B cell (primary cell): ENCODE measurements at regions not wholly inside any gene's neighbourhood (a gene's known extent, or its start where the extent isn't known, plus 50 kb on each side); places are given as distances from the start of the nearest gene placed in this dataset.

Experiments used
- ATAC-seq: fragments of 200-7000 bp; cut with Tn5 transposase; one replicate; pipeline ENCODE4 v1.10.0; 2021; ENCODE audit warnings: low read depth, mild to moderate bottlenecking, moderate number of reproducible peaks, moderate library complexity
- CTCF ChIA-PET: fragments of 350-600 bp; sonication (Branson Sonifier 250); formaldehyde crosslinking; loops from one replicate; lab custom pipeline; 2021; ENCODE audit warnings: antibody characterized with exemption, inconsistent platforms; lab: Charles Lee
- POLR2A ChIA-PET: fragments of 350-600 bp; sonication (Branson Sonifier 250); formaldehyde crosslinking; loops from one replicate; lab custom pipeline; 2021; ENCODE audit warnings: antibody characterized with exemption; lab: Charles Lee
- DNase-seq: peaks from one replicate; pipeline ENCODE4 v3.0.0; 2013
- H2AFZ ChIP-seq: 2 replicates; pipeline ENCODE4 v1.6.1; 2012; ENCODE audit warnings: mild to moderate bottlenecking, low read depth, low read length; ENCODE audit not compliant: insufficient read depth, poor library complexity, severe bottlenecking
- H3K27ac ChIP-seq, 2 donors: 1 replicate in 1 of 2; 2 replicates in 1 of 2; pipeline ENCODE4 v1.5.1; 2012 to 2013; ENCODE audit warnings: low read length in 2 of 2, mild to moderate bottlenecking in 2 of 2, moderate library complexity in 1 of 2
- H3K27me3 ChIP-seq, 4 experiments: fragments of 200-600 bp in 1 of 4; sonication (generic) in 1 of 4; replicated peaks in 1 of 4; 1 replicate in 2 of 4; 2 replicates in 2 of 4; pipeline versions ENCODE4 v1.6.1 to v1.7.0; 2013 to 2016; ENCODE audit warnings: low read length in 3 of 4, mild to moderate bottlenecking in 2 of 4, mixed read lengths in 1 of 4, moderate library complexity in 1 of 4; ENCODE audit not compliant: insufficient read depth in 4 of 4, control insufficient read depth in 3 of 4; ENCODE audit errors: control extremely low read depth in 1 of 4
- H3K36me3 ChIP-seq, 2 experiments: replicated peaks in 1 of 2; 1 replicate in 1 of 2; 2 replicates in 1 of 2; pipeline versions ENCODE4 v1.6.1 to v1.7.1; 2013; ENCODE audit warnings: low read length in 1 of 2; ENCODE audit not compliant: insufficient read depth in 2 of 2, control insufficient read depth in 1 of 2; ENCODE audit errors: control extremely low read depth in 1 of 2, extremely low read depth in 1 of 2
- H3K4me1 ChIP-seq, 2 donors: fragments of 200-600 bp in 1 of 2; sonication (generic) in 1 of 2; 1 replicate in 1 of 2; 2 replicates in 1 of 2; pipeline versions ENCODE4 v1.5.1 to v1.6.1; 2013 to 2017; ENCODE audit warnings: low read length in 2 of 2; ENCODE audit not compliant: control insufficient read depth in 2 of 2, insufficient read depth in 2 of 2
- H3K4me2 ChIP-seq: replicated peaks from 2 replicates; pipeline ENCODE3; 2012; ENCODE audit warnings: mild to moderate bottlenecking, low read depth, low read length; ENCODE audit not compliant: poor library complexity, severe bottlenecking
- H3K4me3 ChIP-seq, 5 experiments: fragments of 200-600 bp in 1 of 5; sonication (generic) in 1 of 5; 1 replicate in 3 of 5; 2 replicates in 2 of 5; pipeline versions ENCODE4 v1.5.1 to v1.7.0; 2011 to 2016; ENCODE audit warnings: low read length in 4 of 5, mild to moderate bottlenecking in 4 of 5, low read depth in 2 of 5, control low read depth in 1 of 5, moderate library complexity in 1 of 5; ENCODE audit not compliant: insufficient read depth in 1 of 5; ENCODE audit errors: control extremely low read depth in 1 of 5, extremely low read depth in 1 of 5
- H3K79me2 ChIP-seq: fragments of 200-600 bp; sonication (generic); one replicate; pipeline ENCODE4 v1.6.0; 2016; ENCODE audit warnings: low read length; ENCODE audit not compliant: control insufficient read depth, insufficient read depth
- H3K9ac ChIP-seq: fragments of 200-600 bp; sonication (generic); 2 replicates; pipeline ENCODE4 v1.6.1; 2017; ENCODE audit warnings: mild to moderate bottlenecking, low read length, moderate library complexity
- H3K9me3 ChIP-seq, 3 donors: one replicate each; pipeline versions ENCODE4 v1.6.1 to v1.7.1; 2013; ENCODE audit warnings: low read length in 2 of 3; ENCODE audit not compliant: control insufficient read depth in 2 of 3, insufficient read depth in 1 of 3; ENCODE audit errors: control extremely low read depth in 1 of 3
- H4K20me1 ChIP-seq: 2 replicates; pipeline ENCODE4 v1.6.0; 2012; ENCODE audit warnings: mild to moderate bottlenecking, low read length; ENCODE audit not compliant: insufficient read depth, control insufficient read depth, poor library complexity, severe bottlenecking
- H3K27ac Mint-ChIP-seq: one replicate; pipeline ENCODE4 v1.8.0; 2021; ENCODE audit warnings: mixed read lengths
- H3K27me3 Mint-ChIP-seq: one replicate; pipeline ENCODE4 v1.8.0; 2021; ENCODE audit warnings: mixed read lengths
- H3K4me1 Mint-ChIP-seq: one replicate; pipeline ENCODE4 v1.8.0; 2021; ENCODE audit warnings: mixed read lengths
- H3K4me3 Mint-ChIP-seq: one replicate; pipeline ENCODE4 v1.8.0; 2021; ENCODE audit warnings: mixed read lengths
- H3K9me3 Mint-ChIP-seq: one replicate; pipeline ENCODE4 v1.8.0; 2022; ENCODE audit warnings: mixed read lengths; ENCODE audit not compliant: insufficient read depth
- EZH2 ChIP-seq: IDR thresholded peaks from 2 replicates; pipeline ENCODE4 v1.6.1; 2012; ENCODE audit warnings: borderline replicate concordance, low read depth, mild to moderate bottlenecking, moderate library complexity, low read length; ENCODE audit not compliant: insufficient read depth, poor library complexity, severe bottlenecking
- WGBS: methylation state at CpG from one replicate; pipeline ENCODE4 v1.1.5; 2013; ENCODE audit warnings: missing lambda C conversion rate; ENCODE audit not compliant: insufficient coverage; 5-methylcytosine and 5-hydroxymethylcytosine counted together
- intact Hi-C: fragments of 100-400 bp; cut with micrococcal nuclease; formaldehyde crosslinking; loops from one replicate; pipeline ENCODE4 v1.10.0; 2022
- TF ChIP-seq, protein P1 (sequence below): fragments of 200-600 bp; IDR thresholded peaks from one replicate; pipeline ENCODE4 v1.8.0; 2022; ENCODE audit warnings: antibody characterized with exemption, mild to moderate bottlenecking

DNA sequence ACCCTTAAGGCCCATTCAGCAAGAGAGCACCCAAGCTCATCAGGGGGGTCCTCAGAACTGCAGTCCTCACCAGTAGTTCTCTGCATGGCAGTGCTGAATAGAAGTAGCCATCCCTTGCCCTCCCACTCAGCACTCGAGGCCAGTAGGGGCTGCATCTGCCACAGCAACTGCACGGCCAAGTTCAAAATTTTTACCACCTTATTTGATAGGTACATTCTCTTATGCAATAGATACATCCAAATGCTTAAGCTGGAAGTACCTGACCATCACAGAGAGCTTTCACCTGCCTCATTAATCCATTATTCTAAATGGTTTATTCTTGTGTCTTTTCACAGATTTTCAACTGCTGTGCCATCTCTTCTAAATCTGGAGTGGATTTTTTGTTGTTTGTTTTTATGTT is 1307.4 kb downstream of the SLITRK5 start:
- Histone ChIP-seq H3K79me2 (no peaks in the 10 kb centered on the region), H3K36me3 (no peaks in the 10 kb centered on the region), H2AFZ (no peak overlapping the region), H4K20me1 (no peaks in the 10 kb centered on the region), H3K27me3 (no peaks in the 10 kb centered on the region), H3K4me2 (no peak overlapping the region), H3K9me3 (no peaks in the 10 kb centered on the region), H3K4me1 (no peaks in the 10 kb centered on the region), H3K27ac (no peak overlapping the region), H3K9ac (no peak overlapping the region), H3K4me3 (no peak overlapping the region)
- Mint-ChIP-seq H3K27me3 (no peaks in the 10 kb centered on the region), H3K9me3 (no peaks in the 10 kb centered on the region), H3K4me1 (no peaks in the 10 kb centered on the region), H3K4me3 (no peak overlapping the region), H3K27ac (no peak overlapping the region)
- no peak for ATAC-seq
- ChIA-PET CTCF (no interaction called here), POLR2A (no interaction called here)
- intact Hi-C loops: no loop called here
- 90% methylated on average over 2 of the region's 2 CpGs for WGBS
- no peak for DNase-seq
- TF ChIP-seq EZH2: no peak
- TF ChIP-seq, protein P1, sequence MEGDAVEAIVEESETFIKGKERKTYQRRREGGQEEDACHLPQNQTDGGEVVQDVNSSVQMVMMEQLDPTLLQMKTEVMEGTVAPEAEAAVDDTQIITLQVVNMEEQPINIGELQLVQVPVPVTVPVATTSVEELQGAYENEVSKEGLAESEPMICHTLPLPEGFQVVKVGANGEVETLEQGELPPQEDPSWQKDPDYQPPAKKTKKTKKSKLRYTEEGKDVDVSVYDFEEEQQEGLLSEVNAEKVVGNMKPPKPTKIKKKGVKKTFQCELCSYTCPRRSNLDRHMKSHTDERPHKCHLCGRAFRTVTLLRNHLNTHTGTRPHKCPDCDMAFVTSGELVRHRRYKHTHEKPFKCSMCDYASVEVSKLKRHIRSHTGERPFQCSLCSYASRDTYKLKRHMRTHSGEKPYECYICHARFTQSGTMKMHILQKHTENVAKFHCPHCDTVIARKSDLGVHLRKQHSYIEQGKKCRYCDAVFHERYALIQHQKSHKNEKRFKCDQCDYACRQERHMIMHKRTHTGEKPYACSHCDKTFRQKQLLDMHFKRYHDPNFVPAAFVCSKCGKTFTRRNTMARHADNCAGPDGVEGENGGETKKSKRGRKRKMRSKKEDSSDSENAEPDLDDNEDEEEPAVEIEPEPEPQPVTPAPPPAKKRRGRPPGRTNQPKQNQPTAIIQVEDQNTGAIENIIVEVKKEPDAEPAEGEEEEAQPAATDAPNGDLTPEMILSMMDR: no peak

DNA sequence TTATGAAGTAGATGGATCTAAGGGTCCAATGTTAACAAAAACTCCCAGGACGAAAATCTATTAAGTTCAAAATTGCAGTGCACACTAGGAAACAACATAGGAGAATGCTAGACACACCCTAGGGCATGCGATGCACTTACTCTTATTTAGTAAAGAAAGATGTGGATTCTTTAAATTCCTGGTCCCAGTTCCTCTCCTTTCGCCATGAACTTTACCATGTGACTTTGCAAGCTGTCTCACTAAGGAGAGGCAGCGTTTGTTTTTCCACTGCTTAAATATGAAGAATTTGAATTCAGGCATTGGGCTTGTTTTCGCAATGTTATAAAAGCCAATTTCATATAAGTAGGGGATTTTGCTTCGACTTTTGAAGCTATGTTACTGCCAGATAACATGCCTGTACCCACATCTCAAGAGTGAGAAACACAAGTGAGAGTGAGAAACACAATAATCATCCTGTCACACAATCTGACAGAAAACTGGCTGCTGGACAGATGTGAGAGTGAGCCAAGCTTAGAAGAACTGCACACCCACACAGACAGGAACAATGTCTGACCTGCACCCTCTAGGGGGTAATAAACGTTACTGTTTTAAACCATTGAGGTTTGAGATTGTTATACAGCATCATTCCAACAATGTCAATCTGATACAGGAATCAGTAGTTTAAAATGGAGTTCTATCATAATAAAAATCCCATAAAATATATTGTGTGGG is 1308.4 kb downstream of the SLITRK5 start:
- POLR2A ChIA-PET: no interaction called here
- no peaks in the 10 kb centered on the region for H3K27me3 Mint-ChIP-seq
- Histone ChIP-seq H3K79me2 (no peaks in the 10 kb centered on the region), H3K4me3 (no peak overlapping the region), H3K9me3 (no peaks in the 10 kb centered on the region), H3K27ac (no peak overlapping the region), H3K9ac (no peak overlapping the region), H3K36me3 (no peaks in the 10 kb centered on the region), H2AFZ (no peak overlapping the region), H4K20me1 (no peaks in the 10 kb centered on the region), H3K27me3 (no peaks in the 10 kb centered on the region), H3K4me1 (no peaks in the 10 kb centered on the region), H3K4me2 (no peak overlapping the region)
- DNase-seq (no peak), ATAC-seq (no peak)
- no peaks in the 10 kb centered on the region for H3K4me1 Mint-ChIP-seq
- H3K27ac Mint-ChIP-seq: no peak overlapping the region
- intact Hi-C loops: no loop called here
- no peaks in the 10 kb centered on the region for H3K9me3 Mint-ChIP-seq
- CTCF ChIA-PET: no interaction called here
- WGBS: 40% methylated on average over 1 of the region's 7 CpGs
- TF ChIP-seq, protein P1: no peak
- TF ChIP-seq EZH2: no peak
- no peak overlapping the region for H3K4me3 Mint-ChIP-seq
